Endometrium (tissue), 2 donors: ENCODE measurements at regions not wholly inside any gene's neighbourhood (a gene's known extent, or its start where the extent isn't known, plus 50 kb on each side); places are given as distances from the start of the nearest gene placed in this dataset.

Experiments used
- FAIRE-seq: peaks from 2 replicates; lab custom pipeline; 2012; peaks lifted over from hg19 to GRCh38; lab: Jason Lieb, UNC
- donor health status: control.
- donor health status: control.

DNA sequence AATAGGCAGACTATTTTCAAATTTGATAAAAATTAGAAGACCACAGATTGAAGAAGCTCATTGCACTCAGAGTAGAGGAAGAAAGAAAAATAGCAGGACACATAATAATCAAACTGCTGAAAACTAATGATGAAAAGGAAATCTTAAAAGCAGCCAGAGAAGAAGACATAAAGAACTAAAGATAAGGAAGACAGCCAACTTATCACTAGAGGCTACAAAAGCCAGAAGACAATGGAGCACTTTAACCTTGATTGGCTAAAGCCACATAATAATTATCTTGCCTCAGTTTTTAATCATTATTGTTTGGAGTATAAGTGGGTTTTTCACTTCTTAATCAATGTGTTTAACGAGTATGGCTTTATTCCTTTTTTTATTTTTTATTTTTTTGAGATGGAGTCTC, 397.6 kb downstream of the RNF144B start:
- FAIRE-seq: no peak

DNA sequence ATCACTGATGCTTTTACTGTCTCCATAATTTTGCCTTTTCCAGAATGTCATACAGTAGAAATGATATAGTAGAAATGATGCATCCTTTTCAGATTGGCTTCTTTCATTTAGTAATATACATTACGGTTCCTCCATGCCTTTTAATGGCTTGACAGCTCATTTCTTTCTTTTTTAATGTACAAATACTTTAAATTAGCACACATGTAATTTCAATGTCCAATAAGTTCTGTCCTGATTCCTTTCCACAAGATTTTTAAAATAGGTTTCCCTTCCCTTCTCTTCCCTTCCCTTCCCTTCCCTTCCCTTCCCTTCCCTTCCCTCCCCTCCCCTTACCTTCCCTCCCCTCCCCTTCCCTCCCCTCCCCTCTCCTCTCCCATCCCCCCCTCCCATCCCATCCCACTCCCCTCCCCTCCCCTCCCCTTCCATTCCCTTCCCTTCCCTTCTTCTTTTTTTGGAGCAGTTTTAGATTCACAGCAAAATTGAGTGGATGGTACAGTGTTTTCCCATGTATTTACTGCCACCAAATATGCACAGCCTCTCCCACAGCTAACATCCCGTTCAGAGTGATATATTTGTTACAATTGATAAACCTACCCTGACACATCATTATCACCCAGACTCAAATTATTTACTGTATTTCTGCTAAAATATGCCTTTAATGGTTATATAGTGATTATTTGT, 398.8 kb downstream of the RNF144B start:
- no peak for FAIRE-seq

DNA sequence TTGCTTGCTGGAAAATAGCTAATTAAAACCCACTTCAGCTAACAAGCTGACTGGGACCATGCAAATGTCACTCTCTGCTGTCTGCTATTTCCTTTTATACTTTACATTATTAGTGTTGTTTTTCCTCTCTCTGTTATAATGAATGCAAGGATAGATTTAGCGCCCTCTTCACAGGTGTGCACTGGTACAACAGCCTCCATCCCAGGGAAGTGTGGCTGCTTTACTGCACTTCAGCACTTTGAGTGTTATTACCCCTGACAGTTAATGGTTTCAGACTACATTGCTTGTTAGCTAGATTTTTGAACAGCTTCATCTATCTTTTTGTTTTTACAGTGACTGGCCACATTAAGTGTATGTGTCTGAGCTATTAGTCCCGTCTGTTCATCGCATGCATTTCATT, 405.7 kb downstream of the RNF144B start:
- FAIRE-seq: no peak

DNA sequence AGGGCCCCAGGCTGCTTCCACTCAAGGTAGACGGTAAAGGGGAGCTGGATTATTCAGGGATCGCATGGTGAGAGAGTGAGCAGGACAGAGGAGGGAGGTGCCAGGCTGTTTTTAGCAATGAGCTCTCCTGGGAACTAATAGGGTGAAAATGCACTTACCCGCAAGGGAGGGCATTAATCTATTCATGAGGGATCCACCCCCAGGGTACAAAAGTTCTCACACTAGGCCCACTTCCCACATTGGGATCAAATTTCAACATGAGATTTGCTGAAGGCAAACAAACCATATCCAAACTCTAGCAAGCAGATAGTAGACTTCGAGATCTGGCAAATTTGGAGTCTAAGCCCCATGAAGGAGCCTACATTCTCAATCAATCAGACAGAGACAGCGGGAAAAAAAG, 408.6 kb downstream of the RNF144B start:
- no peak for FAIRE-seq

DNA sequence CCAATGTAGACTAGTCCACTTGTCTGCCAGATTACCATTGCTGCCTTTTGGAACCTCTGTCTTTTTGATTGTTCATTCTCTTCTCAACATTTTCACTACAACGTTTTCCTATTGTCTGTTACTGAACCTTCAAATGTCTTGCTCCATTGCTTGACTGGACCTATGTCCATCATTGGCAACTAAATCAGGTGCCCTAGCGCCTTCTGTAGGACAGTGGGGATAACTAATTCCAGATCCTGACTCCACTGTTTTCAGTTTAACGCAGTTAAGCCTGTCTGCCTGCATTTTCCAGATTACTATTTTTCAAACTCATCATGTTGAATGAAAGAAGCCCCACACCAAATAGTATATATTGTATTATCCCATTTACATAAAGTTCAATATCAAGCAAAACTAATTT, 433.6 kb downstream of the RNF144B start:
- FAIRE-seq: no peak

DNA sequence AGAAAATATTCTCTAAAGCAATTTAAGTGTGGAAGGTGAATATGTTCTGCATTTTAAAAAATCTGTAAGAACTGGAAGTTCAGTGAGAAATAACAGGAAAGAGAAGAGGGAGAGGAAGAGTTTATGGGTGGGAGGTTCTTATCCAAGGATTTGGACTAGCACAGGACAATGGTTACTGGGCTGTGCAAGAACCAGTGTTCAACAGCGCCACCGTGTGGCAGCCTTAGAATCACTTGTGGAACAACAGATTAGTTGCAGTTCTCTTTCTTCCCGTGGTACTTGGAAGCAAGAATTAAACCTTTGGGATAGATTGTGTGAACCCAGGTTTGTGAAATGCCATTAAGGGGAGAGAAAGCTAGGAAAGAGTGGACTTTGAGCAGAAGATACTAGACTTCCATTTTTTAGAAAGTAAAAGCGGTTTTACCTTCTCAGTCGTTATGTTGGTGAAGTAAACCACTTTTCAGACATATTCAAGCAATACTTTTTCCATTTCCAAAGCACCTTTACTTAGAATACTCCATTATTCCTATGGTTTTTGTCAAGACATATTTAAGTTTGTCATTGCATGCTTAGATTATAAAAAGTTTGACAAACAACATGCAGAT, 436.7 kb downstream of the RNF144B start:
- FAIRE-seq: no peak

DNA sequence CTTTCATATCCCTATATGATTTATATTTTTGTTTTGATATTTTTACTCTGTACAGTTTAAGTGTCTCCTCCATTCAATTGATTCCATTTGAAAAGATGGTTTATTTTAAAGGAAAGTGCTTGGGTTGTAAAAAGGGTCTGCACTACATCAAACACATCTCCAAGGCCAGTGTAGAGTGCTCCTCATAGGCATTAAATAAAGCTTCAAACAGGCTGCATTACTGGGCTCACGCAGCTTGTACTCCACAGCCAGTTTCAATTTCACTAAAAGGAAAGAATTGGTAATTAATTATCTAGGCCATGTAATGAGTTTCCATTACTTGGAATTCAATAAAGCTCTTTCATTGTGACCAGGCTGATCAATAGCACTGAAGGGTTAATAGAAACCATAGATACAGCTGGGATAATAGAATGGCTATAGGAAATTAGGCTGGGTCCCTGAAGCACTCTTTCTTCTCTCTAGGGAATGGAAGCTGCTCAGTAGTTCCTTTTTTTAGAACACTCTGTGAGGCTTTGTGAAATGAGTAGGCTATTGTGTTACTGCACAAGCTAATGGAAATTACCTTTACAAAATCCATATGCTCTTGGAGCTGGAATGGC, 442.2 kb downstream of the RNF144B start:
- FAIRE-seq: no peak

DNA sequence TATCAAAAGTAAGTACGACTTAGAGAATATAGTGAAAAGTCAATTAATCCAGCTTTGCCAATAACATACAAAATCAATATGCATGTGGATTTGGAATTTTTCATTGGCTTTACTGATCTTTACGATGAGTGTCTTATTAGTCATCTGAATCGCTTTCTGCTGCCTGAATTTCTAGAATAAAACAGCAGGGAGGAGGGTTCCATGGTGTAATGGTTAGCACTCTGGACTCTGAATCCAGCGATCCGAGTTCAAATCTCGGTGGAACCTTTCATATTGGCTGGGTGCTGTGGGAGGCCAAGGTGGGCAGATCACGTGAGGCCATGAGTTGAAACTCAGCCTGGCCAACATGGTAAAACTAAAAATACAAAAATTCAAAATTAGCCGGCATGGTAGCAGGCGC, 448.8 kb downstream of the RNF144B start:
- no peak for FAIRE-seq

DNA sequence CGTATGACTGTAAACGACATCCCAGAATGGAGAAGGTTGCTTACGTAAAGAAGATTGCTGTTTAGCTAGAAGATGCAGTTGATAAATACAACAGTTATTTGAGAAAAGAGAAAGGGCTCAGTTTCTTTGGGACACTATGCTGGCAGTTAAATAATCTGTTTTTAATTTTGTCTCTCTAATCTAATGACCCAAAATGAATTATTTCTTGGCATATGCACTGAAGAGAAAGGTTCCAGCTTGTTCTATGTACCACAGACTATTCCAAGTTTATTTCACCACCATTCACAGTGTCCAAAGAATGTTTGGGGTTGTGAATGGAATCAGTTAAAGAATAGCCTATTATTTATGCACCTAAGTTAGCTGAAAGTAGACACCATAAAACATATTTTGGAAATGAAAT, 449.9 kb downstream of the RNF144B start:
- no peak for FAIRE-seq

DNA sequence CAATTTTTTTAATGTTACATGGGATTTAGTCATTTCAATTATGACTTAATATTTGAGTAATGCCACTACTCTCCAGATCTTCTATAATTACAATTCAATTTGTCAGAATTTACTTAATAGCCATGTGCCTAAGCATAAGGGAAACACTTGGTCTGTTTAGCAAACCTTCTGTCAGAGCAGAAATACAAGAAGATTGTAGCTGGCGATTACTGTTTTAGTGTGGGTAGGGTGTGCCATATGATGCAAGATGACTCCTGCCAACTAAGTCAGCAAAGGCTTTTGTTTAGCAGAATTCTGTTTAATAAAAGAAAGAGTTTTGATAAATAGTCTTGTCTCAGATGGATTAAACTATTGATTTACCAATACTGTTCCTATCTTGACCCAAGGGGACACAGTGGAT, 455.4 kb downstream of the RNF144B start:
- no peak for FAIRE-seq

DNA sequence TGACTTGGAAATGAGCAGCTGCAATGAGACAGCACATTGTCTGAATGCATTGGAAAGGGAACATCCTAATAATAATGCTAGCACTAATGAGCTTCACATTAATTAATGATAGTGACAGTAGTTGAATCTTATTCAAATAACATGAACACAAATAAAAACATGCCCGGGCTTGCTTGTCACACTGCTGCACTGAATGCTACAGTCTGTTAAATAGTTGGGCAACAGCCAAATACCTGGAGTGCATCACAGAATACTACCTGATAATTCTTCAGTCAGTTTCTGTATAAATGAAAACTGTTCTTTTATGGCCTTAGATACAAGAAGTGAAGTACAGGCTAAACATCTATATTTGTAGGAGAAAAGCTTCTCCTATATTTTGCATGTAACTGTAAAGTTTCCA, 458.7 kb downstream of the RNF144B start:
- no peak for FAIRE-seq

DNA sequence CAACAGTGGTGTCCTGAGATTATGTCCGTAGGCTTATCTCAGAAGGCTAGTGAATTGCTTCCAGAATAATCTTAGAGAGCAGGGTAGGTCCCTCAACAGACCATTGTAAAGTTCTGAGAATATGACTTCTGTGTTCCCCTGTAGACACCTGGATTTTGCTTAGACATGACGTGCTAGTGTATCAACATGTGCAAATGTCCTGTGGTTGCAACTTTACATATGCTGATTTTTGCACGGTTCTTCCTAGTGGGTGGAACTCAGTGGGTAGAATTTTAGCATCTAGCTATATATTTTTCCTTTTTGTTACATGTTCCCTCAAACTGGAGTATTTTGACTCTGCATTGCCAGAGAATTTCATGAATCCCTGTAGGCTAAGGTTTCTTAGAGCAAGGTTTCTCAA, 459.2 kb downstream of the RNF144B start:
- no peak for FAIRE-seq

DNA sequence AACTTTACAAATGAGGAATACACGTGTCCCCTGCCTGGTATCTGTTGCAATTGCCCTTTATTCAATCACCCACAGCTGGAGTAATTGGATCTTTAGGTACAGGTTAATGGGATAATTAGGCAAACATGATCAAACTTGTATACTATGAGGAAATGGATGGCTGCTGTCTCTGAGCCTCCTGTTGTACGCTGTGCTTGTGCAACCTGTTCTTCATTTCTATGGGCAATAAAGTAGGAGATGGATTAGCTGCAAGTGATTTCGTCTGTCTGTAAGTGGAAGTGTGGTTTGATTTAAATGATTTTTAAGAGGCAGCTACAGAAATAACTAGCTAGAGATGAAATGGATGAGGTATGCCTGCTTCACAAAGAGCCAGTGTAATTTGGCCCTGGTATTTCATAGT, 474.1 kb downstream of the RNF144B start:
- no peak for FAIRE-seq

DNA sequence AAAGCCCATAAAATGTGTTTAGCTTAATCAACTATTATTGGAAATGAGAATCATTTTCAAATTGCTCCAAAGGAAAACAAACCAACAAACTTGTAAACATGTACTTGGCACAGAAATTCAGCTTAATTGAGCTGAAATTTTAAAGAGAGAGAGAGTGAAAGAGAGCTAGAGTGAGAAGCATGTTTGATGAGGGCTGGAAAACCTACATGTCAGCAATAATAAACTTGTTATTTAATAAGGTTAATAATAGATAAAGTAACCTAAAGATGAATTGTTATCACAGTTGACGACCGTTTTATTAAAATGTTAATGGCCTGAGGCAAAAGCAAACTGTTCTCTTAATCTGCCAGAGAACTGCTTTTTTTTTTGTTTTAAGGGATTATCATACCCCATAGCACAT, 496.1 kb downstream of the RNF144B start:
- FAIRE-seq: no peak

DNA sequence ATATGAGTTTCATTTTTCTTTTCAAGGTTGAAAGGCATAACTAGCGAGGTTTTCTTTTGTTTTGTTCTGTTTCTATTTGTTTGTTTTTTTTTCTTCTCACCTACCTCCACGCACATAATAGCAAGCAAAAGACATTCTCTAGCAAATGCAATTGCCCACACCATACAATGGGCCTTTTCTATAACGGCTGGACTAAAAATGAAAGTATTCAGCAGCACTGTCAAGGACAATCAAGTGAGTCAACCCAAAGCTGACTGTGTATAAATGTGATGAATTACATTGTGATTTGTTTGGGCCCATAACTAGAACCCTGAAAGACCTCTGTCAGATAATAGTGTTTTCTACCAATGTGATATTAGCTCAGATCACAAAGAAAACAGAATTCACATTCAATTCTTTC, 496.7 kb downstream of the RNF144B start:
- no peak for FAIRE-seq

DNA sequence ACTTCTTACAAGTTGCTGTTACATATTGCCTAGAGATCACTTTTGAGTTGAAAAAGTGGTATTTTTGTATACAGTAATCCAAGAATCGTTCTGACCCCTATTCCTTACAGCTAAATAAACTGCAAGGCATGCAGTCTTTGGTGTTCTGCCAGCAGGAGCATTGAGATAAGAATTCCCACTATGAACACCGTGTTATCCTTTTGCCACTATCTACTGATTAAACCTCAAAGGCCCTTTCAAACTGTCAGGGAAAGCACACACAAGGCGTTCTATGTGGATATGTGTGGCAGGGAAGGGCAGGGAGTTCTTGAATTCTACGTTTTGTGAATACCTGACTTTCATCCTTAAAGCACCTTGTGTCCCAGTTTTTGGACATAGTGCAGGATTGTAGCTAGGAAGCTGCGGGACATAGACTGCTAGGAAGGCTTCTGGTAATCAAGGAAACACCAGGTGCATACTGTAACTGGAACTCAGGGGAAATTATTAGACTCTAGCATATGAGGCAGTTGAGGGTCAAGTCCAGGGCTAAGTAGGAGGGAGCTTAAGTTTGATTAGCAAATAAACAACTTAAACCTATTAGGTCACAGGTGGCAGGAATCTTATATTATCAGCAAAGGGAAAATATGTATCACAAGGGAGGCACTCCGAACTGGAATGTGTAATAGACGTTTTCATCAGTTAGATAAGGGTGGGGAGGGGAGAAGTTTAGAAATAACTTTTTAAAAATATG, 506.6 kb downstream of the RNF144B start:
- no peak for FAIRE-seq

DNA sequence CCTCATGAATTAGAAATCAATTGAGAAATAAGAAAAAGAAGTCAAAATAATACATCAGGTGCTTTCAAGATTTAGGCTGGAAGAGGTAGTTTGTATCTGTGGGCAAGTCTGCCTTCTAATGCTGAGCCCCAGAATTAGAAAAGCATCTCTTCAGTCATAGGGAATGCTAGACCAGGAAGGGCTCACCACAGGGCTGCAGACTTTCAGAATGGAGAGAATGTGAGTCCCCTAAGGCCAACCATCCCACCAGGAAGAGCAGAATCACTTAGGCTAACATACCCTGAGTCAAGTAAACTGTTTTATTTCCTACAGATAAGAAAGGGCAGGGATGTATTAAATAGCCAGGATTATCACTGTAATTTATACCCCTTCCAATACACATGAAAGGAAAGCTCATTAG, 510.2 kb downstream of the RNF144B start:
- no peak for FAIRE-seq

DNA sequence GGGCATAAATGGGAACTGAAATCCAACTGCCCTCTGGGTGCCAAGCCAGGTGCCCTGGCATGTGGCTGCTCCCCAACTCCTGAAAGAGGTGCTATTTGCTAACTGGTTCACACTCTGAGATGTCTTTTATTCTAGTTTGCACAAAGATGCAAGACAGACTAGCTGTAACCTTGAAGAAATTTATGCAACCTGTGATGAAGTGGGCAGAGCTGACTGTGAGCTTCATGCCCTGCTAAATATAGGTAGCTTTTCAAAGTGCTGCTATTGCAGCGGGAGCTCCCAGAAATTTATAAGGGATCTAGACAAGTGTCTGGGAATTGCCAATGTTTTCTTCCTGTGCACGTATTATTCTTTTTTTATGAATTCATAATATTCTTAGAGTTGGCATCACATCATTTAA, 517.5 kb downstream of the RNF144B start:
- FAIRE-seq: no peak

DNA sequence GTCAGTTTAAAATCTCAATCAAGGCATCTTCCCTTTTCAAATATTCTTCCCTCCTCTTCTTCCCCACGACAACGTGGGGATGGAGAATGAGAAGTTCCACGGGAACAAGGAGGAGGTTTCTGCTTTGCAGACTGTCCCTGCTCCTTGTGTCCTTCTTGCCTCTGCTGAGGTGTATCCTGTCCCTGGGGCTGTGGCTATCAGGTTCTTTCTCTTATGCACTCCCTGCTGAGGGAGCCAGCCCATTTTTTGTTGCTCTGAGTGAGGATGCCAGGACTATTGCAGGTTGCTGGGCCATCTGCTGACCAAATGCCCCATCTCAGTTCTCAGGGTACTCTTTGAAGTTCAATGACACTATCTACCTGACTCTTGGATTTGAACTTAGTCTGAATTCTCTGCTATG, 533.6 kb downstream of the RNF144B start:
- no peak for FAIRE-seq

DNA sequence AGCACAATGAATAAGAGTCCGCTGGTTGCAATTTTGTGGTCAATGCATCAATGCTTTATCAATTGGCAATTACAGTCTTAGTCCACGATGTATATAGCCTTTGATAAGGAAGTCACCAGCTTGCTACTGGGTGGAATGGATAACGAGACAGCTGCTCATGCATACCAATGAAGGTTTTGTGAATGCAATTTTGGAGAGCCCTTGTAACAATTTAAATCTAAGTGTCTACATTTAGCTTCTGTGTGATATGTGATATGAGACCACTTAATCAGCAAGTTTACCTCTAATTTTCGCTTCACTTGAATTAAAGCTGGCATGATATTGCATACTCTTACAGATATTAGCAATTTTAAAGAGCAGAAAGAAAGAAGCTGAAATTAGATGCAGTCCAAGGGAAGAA, 543.9 kb downstream of the RNF144B start:
- FAIRE-seq: no peak

DNA sequence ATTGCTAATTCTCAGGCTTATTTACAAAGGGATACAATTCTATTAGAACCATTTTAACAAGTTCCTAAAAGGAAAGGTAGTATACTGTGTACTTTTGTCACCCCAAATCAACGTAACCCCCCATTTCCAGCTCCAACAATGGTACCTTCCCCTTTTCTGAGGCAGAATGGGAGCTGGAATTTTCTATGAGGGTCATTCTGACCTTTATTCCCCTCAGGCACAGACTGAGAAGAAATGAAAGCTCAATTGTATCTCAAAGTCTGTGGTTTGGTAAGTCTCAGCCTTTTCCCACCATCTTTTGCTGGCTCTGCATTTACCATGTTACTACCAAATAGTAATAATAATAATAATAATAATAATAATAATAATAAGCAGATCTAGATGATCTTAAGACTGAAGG, 571.0 kb downstream of the RNF144B start:
- FAIRE-seq: no peak

DNA sequence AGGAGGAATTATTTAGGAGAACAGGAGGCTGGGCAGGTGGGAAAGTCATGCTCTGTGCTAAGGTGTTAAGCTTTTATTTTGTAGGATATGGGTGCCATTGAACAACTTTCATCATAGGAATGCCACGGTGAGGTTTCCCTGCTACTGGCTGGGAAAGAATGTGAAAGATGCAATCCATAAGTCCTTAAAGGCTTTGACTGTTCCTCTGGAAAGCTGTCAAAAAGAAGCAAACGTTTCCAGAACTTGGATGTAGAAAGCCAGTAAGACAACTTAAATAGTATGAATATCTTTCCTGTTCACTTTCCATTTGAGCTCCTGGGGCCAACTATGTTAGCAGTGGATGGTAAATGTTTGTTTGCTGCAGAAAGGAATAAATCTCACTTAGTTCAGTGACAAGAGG, 574.4 kb downstream of the RNF144B start:
- FAIRE-seq: no peak

DNA sequence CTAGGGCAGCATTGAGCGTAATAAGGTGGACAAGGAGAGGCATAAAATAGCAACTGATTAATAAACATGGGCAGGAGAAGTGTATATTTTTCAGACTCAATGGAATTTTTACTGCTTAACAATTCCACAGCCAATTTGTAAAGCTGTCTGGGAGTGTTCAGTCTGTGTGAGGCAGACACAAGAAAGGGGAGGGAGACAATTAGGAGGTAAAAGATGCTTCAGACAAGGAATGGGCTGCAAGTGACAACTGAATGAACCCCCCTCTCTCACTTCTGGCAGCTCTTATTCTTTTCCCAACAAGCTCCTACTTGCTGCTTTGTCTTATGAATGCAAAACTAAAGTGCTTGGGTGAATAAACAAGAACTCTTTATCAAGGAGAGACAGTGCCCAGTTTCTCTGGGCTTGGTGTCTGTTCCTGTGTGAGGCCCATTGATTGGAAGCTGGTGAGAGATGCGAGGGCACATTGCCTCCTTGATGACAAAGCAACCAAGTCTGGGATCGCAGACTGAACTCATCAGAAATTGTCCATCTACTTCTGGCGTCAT, 575.3 kb downstream of the RNF144B start:
- FAIRE-seq: no peak
